Pons (tissue), 1 donor: ENCODE measurements at regions not wholly inside any gene's neighbourhood (a gene's known extent, or its start where the extent isn't known, plus 50 kb on each side); places are given as distances from the start of the nearest gene placed in this dataset.

ENCODE experiments used
- DNase-seq: peaks from one replicate; pipeline ENCODE4 v3.0.0-alpha.2; 2016; ENCODE audit warnings: low spot score

DNA sequence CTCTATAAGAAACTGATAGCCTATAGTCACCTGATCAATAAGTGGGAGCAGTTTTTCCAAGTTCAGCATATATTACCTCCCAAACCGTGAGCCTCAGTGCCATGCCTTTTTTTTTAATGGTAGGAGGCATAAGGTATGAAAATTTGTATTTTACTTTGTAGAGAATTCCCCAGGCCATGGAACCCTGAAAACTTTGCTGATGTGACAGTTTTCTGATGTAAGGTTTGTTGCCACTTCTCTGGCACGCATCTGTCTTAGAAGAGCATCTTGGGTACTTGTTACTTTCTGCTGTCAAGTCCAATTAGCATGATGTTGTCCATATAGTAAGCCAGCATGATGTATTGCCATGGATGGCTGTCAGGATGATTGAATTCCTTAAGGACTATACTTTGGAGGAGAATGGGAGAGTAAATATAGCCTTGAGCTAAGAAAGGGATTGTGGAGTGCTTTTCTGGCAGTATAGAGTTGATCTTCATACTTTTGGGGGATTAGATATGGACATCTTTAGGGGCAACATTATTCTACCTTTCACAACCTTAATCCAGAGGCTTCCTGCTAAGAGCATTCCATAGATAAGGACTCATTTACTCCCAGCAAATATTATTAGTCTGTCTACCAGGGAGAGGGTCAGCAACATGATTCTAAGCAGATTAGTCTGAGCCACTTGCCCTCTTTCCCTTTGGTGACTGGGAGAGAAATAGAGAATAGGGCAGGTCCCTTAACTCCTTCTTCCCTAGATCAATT, 389.6 kb downstream of the YTHDC2 start:
- no peak for DNase-seq

- no peak for DNase-seq
Measured at GRCh38 chr5:113909782-113910181, 396.3 kb downstream of the YTHDC2 start.

GRCh38 chr5:113917997-113918396, 404.5 kb downstream of the YTHDC2 start:
- DNase-seq: no peak

- no peak for DNase-seq
Measured at GRCh38 chr5:113922343-113922742, 408.8 kb downstream of the YTHDC2 start.

DNA sequence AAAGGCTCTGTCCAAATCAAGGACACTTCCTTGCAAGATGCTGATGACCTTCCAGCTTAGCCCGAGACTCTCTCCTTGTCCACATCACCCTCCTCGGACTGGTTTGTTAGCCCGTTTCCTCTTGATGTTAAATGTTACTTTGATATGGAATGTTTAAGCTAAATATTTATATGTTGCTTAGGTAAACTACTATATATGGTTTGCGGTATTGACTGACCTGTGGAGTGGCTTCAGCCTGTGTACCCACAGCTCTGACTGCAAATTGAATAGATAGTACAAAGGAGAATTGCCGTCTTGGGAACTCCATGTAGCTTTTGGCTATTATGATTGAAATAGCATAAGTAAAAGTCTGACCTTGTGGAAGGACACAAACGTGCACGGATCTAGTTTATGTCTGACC, 422.0 kb downstream of the YTHDC2 start:
- DNase-seq: no peak

DNA sequence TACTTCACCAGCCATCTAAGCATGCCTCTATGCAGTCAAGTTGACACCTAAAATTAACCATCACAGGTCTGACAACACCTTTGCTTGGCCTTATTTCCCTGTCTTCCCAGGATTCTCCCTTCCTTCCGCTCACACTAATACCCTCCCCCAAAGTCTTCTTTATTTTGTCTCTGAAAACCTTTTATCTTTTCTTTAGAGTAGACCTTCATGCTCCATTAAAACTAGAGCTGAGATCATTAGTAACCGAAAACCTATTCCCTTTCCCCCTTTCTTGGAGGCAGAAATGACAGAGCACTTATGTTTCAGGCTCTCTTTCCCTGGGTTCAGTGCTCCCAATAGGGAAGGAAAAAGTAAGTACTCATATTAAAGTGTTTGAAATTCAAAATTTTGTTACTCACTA, 423.8 kb downstream of the YTHDC2 start:
- no peak for DNase-seq

GRCh38 chr5:113939988-113940387, 421.9 kb upstream of the KCNN2 start:
- DNase-seq: no peak

DNA sequence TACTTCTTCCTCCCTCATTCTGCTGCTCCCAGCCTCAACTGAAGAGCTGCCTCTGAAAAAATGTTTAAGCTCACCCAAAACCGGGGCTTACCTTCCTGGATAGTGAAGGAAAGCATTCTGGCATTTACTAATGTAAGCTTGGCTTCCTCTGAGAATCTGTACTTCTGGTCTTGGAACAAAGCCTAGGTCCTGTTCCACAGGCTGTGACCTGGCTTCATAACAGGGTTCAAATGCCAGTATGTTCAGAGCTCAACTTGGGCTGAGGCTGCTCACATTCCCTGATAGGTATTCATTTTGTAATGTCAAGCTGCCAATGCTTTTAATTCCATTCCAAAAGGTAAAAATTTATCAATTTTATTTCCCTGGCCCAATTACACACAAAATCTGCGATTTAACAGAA, 411.7 kb upstream of the KCNN2 start:
- no peak for DNase-seq

GRCh38 chr5:113965225-113965624, 396.6 kb upstream of the KCNN2 start:
- no peak for DNase-seq

DNA sequence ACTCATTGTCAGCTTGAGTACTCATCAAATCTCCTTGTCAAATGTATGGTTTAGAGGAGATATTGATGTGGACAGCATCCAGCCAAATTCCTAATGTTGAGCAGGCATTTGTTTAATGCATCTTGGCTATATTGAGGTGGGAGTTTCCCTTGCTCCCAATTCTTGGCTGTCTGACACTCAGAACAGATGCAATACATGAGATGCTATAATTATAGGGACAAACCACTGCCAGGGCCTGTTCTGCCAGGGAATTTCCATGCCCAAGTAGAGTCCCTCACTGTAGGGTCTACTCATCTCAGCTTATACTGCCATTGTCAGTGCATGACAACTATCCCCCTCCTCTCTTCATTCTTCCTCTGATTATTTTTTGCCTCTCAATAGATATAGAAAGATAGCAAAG, 392.0 kb upstream of the KCNN2 start:
- DNase-seq: no peak

- DNase-seq: no peak
Measured at GRCh38 chr5:113971454-113971853, 390.4 kb upstream of the KCNN2 start.

- DNase-seq: no peak
Measured at GRCh38 chr5:113974976-113975375, 386.9 kb upstream of the KCNN2 start.

DNA sequence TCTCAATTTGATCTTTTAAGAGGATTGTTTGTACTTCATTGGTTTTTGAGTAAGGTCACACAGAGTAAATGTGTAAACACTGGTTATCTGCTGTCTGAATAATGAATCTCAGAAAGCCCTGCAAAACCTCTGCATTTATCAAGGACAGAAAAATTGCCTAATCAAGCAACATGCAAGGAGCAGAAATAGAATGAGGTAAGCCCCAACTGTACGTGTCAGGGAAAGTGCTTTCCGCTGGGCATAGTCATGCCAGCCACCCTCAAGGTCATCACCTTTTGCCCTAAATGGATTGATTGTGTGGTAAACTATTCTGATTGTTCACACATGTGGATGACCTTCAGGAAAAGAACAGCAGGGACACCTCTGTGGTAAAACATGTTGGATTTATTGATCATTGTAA, 376.9 kb upstream of the KCNN2 start:
- DNase-seq: no peak

DNA sequence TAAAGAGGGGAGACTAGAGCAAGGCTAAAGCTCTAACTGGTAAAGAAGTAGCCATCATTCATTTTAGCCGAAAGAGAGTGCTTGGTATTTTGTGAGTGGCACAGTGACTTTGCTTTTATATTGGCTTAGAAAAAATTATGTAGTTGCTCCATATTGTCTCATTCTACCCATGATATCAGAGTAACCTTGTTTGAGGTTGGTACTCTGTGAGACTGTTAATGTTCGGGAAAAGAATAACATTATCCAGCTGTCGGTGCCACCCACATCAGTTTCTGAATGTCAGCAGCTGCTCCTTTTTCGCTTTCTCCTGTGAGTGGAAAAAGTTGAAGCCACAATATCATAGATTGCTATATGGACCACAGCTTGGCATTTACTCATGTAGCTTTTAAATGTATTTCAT, 376.4 kb upstream of the KCNN2 start:
- DNase-seq: no peak

- DNase-seq: no peak
Measured at GRCh38 chr5:113989278-113989912, 372.5 kb upstream of the KCNN2 start.

DNA sequence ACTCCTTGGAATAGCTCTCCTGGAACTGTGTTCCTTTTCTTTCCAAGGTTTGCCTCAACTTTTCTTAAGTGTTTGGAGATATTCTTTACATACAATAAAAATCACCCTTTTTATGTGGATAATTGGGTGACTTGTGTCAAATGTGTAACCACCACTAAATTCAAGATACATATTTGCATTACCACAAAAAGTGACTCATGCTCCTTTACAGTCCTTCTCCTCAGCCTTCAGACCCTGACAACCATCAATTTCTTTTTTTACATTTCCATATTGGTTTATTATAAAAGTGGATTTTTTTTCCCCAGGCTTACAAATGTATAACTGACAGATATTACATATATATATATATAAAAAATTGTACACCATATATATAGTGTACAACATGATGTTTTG, 372.0 kb upstream of the KCNN2 start:
- DNase-seq: no peak

- DNase-seq: no peak
Measured at GRCh38 chr5:114001076-114001475, 360.8 kb upstream of the KCNN2 start.

GRCh38 chr5:114006582-114006981, 355.3 kb upstream of the KCNN2 start:
- no peak for DNase-seq

DNA sequence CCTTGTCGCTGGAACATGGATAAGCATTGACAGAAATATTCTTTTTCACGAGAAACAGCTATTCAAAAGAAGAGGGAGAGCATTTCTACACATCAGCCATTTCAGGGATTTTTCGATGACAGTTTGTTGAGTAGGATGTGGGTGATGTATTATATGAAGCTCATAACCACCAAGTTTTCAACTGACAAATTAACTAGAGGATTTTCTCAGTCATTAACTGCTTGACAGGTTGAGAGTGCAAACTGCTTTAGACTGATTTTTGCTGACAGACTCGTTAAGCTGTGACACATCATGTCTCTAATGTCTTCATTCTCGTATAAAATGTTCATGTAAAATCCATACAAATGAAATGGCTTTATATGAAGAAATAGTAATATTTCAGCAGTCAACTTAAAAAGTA, 354.2 kb upstream of the KCNN2 start:
- DNase-seq: no peak

DNA sequence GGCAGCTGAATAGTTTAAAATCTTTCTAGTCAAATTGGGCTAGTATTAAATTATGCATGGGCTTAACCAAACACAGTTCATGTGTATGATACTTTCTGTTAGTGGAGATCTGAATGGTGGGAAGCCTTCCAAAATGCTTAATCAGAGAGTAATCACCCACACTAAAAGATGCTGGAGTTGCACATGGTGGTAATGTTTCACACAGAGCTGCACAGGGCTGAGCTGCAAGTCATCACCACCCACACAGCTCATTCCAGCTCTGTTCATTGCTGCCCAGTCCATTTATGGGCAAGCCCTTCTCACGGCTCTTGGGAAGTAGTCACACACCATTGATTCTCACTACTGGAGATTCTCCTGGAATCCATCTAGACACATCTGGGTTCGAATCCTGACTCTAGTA, 351.5 kb upstream of the KCNN2 start:
- no peak for DNase-seq

DNA sequence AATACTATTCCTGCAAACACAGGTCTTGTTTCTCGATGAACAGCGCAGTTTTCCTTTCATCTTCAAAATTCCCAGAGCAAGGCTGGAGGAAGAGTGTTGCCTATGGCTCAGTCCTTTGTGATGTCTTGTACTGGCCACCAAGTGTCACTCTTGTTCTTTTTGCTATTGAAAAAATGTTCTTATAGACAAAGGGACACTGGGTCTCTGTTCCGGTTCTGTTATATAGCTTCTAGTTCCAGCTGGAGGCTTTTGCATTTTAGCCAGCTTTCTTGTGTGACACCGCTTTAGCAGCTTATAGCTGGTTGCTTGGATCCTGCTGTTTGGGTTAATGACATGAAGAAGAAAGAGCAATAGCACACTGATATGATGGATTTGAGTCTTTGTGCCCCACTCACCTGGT, 343.7 kb upstream of the KCNN2 start:
- peak; percentile 81 for DNase-seq

DNA sequence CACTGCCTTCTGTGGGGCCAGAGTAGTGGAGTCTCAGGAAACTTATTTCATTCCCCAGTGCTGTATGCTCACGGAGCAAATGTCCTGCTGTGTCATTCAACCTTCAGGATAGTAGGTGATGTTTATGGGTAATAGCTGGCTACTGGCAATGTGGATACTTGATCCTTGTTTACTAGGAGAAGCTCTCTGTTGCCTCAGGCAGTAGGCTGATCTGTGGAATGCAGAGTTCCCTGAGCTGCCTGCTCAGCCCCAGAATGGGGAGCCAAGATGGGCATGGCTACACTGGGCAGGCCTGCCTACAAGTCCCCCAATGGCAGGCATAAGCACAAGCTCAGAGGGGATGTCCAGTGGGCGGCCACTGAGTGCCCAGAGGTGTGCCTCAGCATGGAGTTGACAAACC, 323.1 kb upstream of the KCNN2 start:
- no peak for DNase-seq

DNA sequence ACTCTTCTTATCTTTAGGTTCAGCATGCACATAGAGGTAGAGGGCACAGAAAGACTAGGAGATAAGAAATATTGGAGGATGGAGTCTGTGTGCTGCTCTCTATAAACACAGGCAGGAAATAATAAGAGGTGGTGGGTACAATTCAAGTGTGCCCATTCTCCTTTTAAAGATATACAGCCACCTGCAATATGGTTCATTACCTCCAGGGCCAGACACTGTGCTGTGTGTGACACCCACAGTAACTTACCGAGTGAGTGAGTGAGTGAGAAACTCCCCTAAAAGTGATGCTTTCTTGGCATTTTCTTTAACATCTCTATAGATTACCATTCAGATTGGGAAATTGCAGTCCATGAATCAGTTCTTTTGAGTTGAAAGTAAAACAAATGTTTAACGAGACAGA, 311.8 kb upstream of the KCNN2 start:
- no peak for DNase-seq

DNA sequence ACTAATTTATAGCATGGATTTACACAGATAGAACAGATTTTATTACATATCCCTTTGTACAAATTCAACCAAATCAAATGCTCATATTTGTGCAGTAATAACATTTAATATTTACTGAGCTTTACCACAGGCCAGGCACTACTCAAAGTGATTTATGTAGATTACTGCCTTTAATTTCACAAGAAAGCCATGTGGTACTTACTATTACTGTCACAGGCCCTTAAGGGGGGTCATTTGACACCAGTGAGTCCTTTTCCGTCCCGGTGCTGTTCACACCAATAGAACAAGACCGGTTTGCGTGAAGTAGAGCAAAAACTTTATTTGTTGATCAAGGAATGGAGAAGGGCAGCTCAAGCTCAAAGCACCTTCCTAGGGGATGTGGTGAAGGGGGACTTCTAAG, 308.5 kb upstream of the KCNN2 start:
- DNase-seq: no peak
